ENCODE measurements at regions not wholly inside any gene's neighbourhood (a gene's known extent, or its start where the extent isn't known, plus 50 kb on each side); places are given as distances from the start of the nearest gene placed in this dataset.

- Histone ChIP-seq H3K79me2 (no peaks in the 10 kb centered on the region), H3K4me2 (ENCODE audit: low read length) (no peak overlapping the region), H3K9ac (no peak overlapping the region), H3K36me3 (ENCODE audit: control insufficient read depth, insufficient read depth, low read length) (no peaks in the 10 kb centered on the region), H2AFZ (no peak overlapping the region), H3K4me1 (no peaks in the 10 kb centered on the region), H3K27ac (no peak overlapping the region), H3K9me3 (ENCODE audit: control insufficient read depth, low read length) (no peaks in the 10 kb centered on the region), H3K4me3 (ENCODE audit: low read depth, low read length) (no peak overlapping the region), H3K27me3 (ENCODE audit: control insufficient read depth, insufficient read depth, low read length) (no peaks in the 10 kb centered on the region)
- TF ChIP-seq, protein P1, sequence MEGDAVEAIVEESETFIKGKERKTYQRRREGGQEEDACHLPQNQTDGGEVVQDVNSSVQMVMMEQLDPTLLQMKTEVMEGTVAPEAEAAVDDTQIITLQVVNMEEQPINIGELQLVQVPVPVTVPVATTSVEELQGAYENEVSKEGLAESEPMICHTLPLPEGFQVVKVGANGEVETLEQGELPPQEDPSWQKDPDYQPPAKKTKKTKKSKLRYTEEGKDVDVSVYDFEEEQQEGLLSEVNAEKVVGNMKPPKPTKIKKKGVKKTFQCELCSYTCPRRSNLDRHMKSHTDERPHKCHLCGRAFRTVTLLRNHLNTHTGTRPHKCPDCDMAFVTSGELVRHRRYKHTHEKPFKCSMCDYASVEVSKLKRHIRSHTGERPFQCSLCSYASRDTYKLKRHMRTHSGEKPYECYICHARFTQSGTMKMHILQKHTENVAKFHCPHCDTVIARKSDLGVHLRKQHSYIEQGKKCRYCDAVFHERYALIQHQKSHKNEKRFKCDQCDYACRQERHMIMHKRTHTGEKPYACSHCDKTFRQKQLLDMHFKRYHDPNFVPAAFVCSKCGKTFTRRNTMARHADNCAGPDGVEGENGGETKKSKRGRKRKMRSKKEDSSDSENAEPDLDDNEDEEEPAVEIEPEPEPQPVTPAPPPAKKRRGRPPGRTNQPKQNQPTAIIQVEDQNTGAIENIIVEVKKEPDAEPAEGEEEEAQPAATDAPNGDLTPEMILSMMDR (IDR thresholded peaks at IDR 0.05) = no peak
Measured at GRCh38 chr2:64904413-64905329, 84.5 kb upstream of the SLC1A4 start.

- H3K4me1 ChIP-seq = no peaks in the 10 kb centered on the region
- no peak overlapping the region for H2AFZ ChIP-seq
- no peak overlapping the region for H3K4me2 ChIP-seq (ENCODE audit: low read length)
- H3K27ac ChIP-seq = no peak overlapping the region
- H3K36me3 ChIP-seq (ENCODE audit: control insufficient read depth, insufficient read depth, low read length) = no peaks in the 10 kb centered on the region
- H3K79me2 ChIP-seq = no peaks in the 10 kb centered on the region
- TF ChIP-seq, protein P1 (IDR thresholded peaks at IDR 0.05) = no peak
- H3K9ac ChIP-seq = no peak overlapping the region
- no peaks in the 10 kb centered on the region for H3K9me3 ChIP-seq (ENCODE audit: control insufficient read depth, low read length)
- H3K4me3 ChIP-seq (ENCODE audit: low read depth, low read length) = no peak overlapping the region
- H3K27me3 ChIP-seq (ENCODE audit: control insufficient read depth, insufficient read depth, low read length) = no peaks in the 10 kb centered on the region
Measured at GRCh38 chr2:64905338-64906024, 83.7 kb upstream of the SLC1A4 start.

GRCh38 chr2:64906853-64907536, 82.2 kb upstream of the SLC1A4 start:
- Histone ChIP-seq H3K4me2 (ENCODE audit: low read length) (no peak overlapping the region), H3K27ac (no peak overlapping the region), H3K9me3 (ENCODE audit: control insufficient read depth, low read length) (no peaks in the 10 kb centered on the region), H3K9ac (no peak overlapping the region), H3K79me2 (no peaks in the 10 kb centered on the region), H3K36me3 (ENCODE audit: control insufficient read depth, insufficient read depth, low read length) (no peaks in the 10 kb centered on the region), H3K4me3 (ENCODE audit: low read depth, low read length) (no peak overlapping the region), H2AFZ (no peak overlapping the region), H3K4me1 (no peaks in the 10 kb centered on the region), H3K27me3 (ENCODE audit: control insufficient read depth, insufficient read depth, low read length) (no peaks in the 10 kb centered on the region)
- TF ChIP-seq, protein P1 (IDR thresholded peaks at IDR 0.05) = no peak

- no peaks in the 10 kb centered on the region for H3K4me1 ChIP-seq
Measured at GRCh38 chr2:64908406-64908805, 80.8 kb upstream of the SLC1A4 start.

More at GRCh38 chr2:64908406-64908805, 80.8 kb upstream of the SLC1A4 start:
- H3K79me2 ChIP-seq = no peaks in the 10 kb centered on the region
- no peaks in the 10 kb centered on the region for H3K27me3 ChIP-seq (ENCODE audit: control insufficient read depth, insufficient read depth, low read length)
- H3K27ac ChIP-seq = no peak overlapping the region
- H3K9ac ChIP-seq = no peak overlapping the region
- H3K36me3 ChIP-seq (ENCODE audit: control insufficient read depth, insufficient read depth, low read length) = no peaks in the 10 kb centered on the region
- no peak overlapping the region for H3K4me2 ChIP-seq (ENCODE audit: low read length)
- H3K4me3 ChIP-seq (ENCODE audit: low read depth, low read length) = no peak overlapping the region
- no peak overlapping the region for H2AFZ ChIP-seq
- H3K9me3 ChIP-seq (ENCODE audit: control insufficient read depth, low read length) = no peaks in the 10 kb centered on the region
- TF ChIP-seq, protein P1 (IDR thresholded peaks at IDR 0.05) = no peak
